Endothelial cell of umbilical vein (primary cell): ENCODE measurements at regions not wholly inside any gene's neighbourhood (a gene's known extent, or its start where the extent isn't known, plus 50 kb on each side); places are given as distances from the start of the nearest gene placed in this dataset.

ENCODE experiments used
- BruUV-seq: library from RNA; stranded (reverse); fragments of 400-500 nt; replicated peaks from 2 replicates; lab custom pipeline; 2021; lab: Mats Ljungman, UMichigan
- CTCF ChIA-PET: fragments of 300-600, 350-600 bp; sonication (Branson Sonifier 250); formaldehyde crosslinking; loops from one replicate; lab custom pipeline; 2021; ENCODE audit warnings: antibody characterized with exemption, inconsistent platforms; lab: Charles Lee
- POLR2A ChIA-PET: fragments of 300-600, 350-600 bp; sonication (Branson Sonifier 250); formaldehyde crosslinking; loops from one replicate; lab custom pipeline; 2021; ENCODE audit warnings: antibody characterized with exemption, inconsistent platforms; lab: Charles Lee
- DNase-seq: peaks from one replicate; pipeline ENCODE4 v3.0.0-alpha.2; 2011; ENCODE audit warnings: low read depth, low spot score
- FAIRE-seq: peaks from 2 replicates; lab custom pipeline; 2011; peaks lifted over from hg19 to GRCh38; lab: Jason Lieb, UNC
- H2AFZ ChIP-seq: 2 replicates; pipeline ENCODE4 v1.6.0; 2012; ENCODE audit warnings: low read depth, low read length, control low read depth, inconsistent platforms
- H3K27ac ChIP-seq: 2 replicates; pipeline ENCODE4 v1.5.1; 2011; ENCODE audit warnings: low read depth, mild to moderate bottlenecking, control low read depth, low read length, moderate library complexity; ENCODE audit not compliant: insufficient read depth
- H3K27me3 ChIP-seq, 2 experiments: 2 replicates each; pipeline versions ENCODE4 v1.6.0 to v1.6.1; 2011; ENCODE audit warnings: low read length in 2 of 2, mixed read lengths in 1 of 2; ENCODE audit not compliant: control insufficient read depth in 2 of 2, insufficient read depth in 2 of 2
- H3K36me3 ChIP-seq, 2 experiments: 2 replicates in 1 of 2; 3 replicates in 1 of 2; pipeline ENCODE4 v1.5.1; 2011; ENCODE audit warnings: low read length in 2 of 2, mild to moderate bottlenecking in 1 of 2, moderate library complexity in 1 of 2; ENCODE audit not compliant: control insufficient read depth in 2 of 2, insufficient read depth in 2 of 2; ENCODE audit errors: extremely low read depth in 1 of 2
- H3K4me1 ChIP-seq: 3 replicates; pipeline ENCODE4 v1.5.1; 2011; ENCODE audit warnings: mild to moderate bottlenecking, low read length; ENCODE audit not compliant: control insufficient read depth, insufficient read depth; ENCODE audit errors: extremely low read depth
- H3K4me2 ChIP-seq: 2 replicates; pipeline ENCODE4 v1.6.1; 2011; ENCODE audit warnings: low read length, control low read depth, mixed read lengths; ENCODE audit not compliant: insufficient read depth
- H3K4me3 ChIP-seq, 3 experiments: fragments of 200-600 bp in 1 of 3; sonication (generic), shearing (Covaris generic) in 1 of 3; replicated peaks in 1 of 3; 2 replicates each; pipeline ENCODE4 v1.5.1; 2011 to 2016; ENCODE audit warnings: control low read depth in 3 of 3, low read length in 3 of 3, mild to moderate bottlenecking in 2 of 3, inconsistent platforms in 1 of 3, low read depth in 1 of 3, moderate library complexity in 1 of 3; ENCODE audit not compliant: insufficient read depth in 1 of 3
- H3K79me2 ChIP-seq: 2 replicates; pipeline ENCODE4 v1.6.0; 2012; ENCODE audit warnings: low read length, inconsistent platforms; ENCODE audit not compliant: control insufficient read depth, insufficient read depth
- H3K9ac ChIP-seq: replicated peaks from 2 replicates; pipeline ENCODE3; 2011; ENCODE audit warnings: low read length, control low read depth; ENCODE audit not compliant: insufficient read depth; ENCODE audit errors: extremely low read depth
- H3K9me1 ChIP-seq: replicated peaks from 3 replicates; pipeline ENCODE4 v1.6.0; 2011; ENCODE audit warnings: mild to moderate bottlenecking, low read length; ENCODE audit not compliant: control insufficient read depth, insufficient read depth; ENCODE audit errors: extremely low read depth
- H3K9me3 ChIP-seq: replicated peaks from 2 replicates; pipeline ENCODE4 v1.5.1; 2012; ENCODE audit warnings: low read length, inconsistent platforms; ENCODE audit not compliant: control insufficient read depth, insufficient read depth
- H4K20me1 ChIP-seq: replicated peaks from 2 replicates; pipeline ENCODE3; 2011; ENCODE audit warnings: mild to moderate bottlenecking, low read length; ENCODE audit not compliant: control insufficient read depth, insufficient read depth; ENCODE audit errors: extremely low read depth
- CTCF ChIP-seq, 2 donors: IDR thresholded peaks; 1 replicate in 1 of 2; 2 replicates in 1 of 2; pipeline ENCODE4 v1.5.1; 2011; ENCODE audit warnings: low read length in 2 of 2, mild to moderate bottlenecking in 2 of 2, moderate library complexity in 2 of 2, control low read depth in 1 of 2, inconsistent platforms in 1 of 2, low read depth in 1 of 2; ENCODE audit not compliant: insufficient read depth in 1 of 2; ENCODE audit errors: extremely low read depth in 1 of 2
- EZH2 ChIP-seq: IDR thresholded peaks from 2 replicates; pipeline ENCODE4 v1.6.1; 2012; ENCODE audit warnings: borderline replicate concordance, low read depth, mild to moderate bottlenecking, moderate library complexity, low read length, inconsistent platforms; ENCODE audit not compliant: severe bottlenecking
- FOS ChIP-seq: IDR thresholded peaks from 2 replicates; pipeline ENCODE4 v1.6.1; 2011; ENCODE audit warnings: mild to moderate bottlenecking, low read length, moderate library complexity, borderline replicate concordance; ENCODE audit not compliant: insufficient read depth
- GATA2 ChIP-seq: IDR thresholded peaks from 2 replicates; pipeline ENCODE4 v1.7.0; 2011; ENCODE audit warnings: low read depth, mild to moderate bottlenecking, moderate library complexity, mixed read lengths, low read length; ENCODE audit not compliant: insufficient read length, insufficient read depth
- JUN ChIP-seq: IDR thresholded peaks from 2 replicates; pipeline ENCODE4 v1.6.1; 2011; ENCODE audit warnings: borderline replicate concordance, low read depth; ENCODE audit not compliant: insufficient read length, insufficient read depth
- MAX ChIP-seq: IDR thresholded peaks from 2 replicates; pipeline ENCODE4 v1.6.1; 2011; ENCODE audit not compliant: insufficient read depth, insufficient read length
- MYC ChIP-seq: IDR thresholded peaks from one replicate; pipeline ENCODE4 v1.6.1; 2011; ENCODE audit warnings: mild to moderate bottlenecking, low read depth, low read length
- POLR2A ChIP-seq: IDR thresholded peaks from 2 replicates; pipeline ENCODE4 v1.6.1; 2012; ENCODE audit warnings: low read depth, mild to moderate bottlenecking, control low read depth, low read length
- POLR2AphosphoS5 ChIP-seq: IDR thresholded peaks from 2 replicates; pipeline ENCODE4 v1.6.1; 2012; ENCODE audit warnings: low read depth, mild to moderate bottlenecking, control low read depth, low read length, moderate library complexity; ENCODE audit not compliant: insufficient read depth
- dilution Hi-C: fragments of 300-500 bp; cut with MboI; formaldehyde crosslinking; loops from one replicate; pipeline ENCODE4 v1.15.0; 2019; ENCODE audit warnings: low sequenced_read_pairs; ENCODE audit not compliant: extremely low pct_ligation_motif_present
- intact Hi-C: fragments of 100-400 bp; cut with micrococcal nuclease; formaldehyde crosslinking; loops from one replicate; pipeline ENCODE4 v1.10.0; 2022

GRCh38 chr11:104370478-104370877 is 206.5 kb upstream of the PDGFD start:
- H3K79me2 ChIP-seq, result no peaks in the 10 kb centered on the region
- dilution Hi-C loops, result no loop called here
- ChIA-PET CTCF (interaction anchor here (1.4 kb wide), 1 partner anchor 1493 kb away, joined by 4 read pairs; no protein-coding TSS in a partner anchor), POLR2A (no interaction called here)
- no peaks in the 10 kb centered on the region for H3K9me1 ChIP-seq
- intact Hi-C loops, result no loop called here
- no peaks in the 10 kb centered on the region for H3K9me3 ChIP-seq
- H3K4me3 ChIP-seq, result no peak overlapping the region
- no peak overlapping the region for H2AFZ ChIP-seq
- H3K27ac ChIP-seq, result no peak overlapping the region
- H3K36me3 ChIP-seq, result no peaks in the 10 kb centered on the region
- no TSS peak for BruUV-seq
- H4K20me1 ChIP-seq, result no peaks in the 10 kb centered on the region
- DNase-seq (no peak), FAIRE-seq (no peak)
- H3K9ac ChIP-seq, result no peak overlapping the region
- H3K27me3 ChIP-seq, result no peaks in the 10 kb centered on the region
- no peak overlapping the region for H3K4me2 ChIP-seq
- no peaks in the 10 kb centered on the region for H3K4me1 ChIP-seq
- TF ChIP-seq MYC, result no peak
- no peak for TF ChIP-seq JUN
- TF ChIP-seq MAX, result no peak
- TF ChIP-seq CTCF (IDR thresholded peaks at IDR 0.05; ENCODE audit: extremely low read depth in 1 of 2, insufficient read depth in 1 of 2, low read depth in 1 of 2, low read length in 2 of 2), result no peak
- TF ChIP-seq EZH2, result no peak
- no peak for TF ChIP-seq POLR2AphosphoS5
- TF ChIP-seq POLR2A, result no peak
- no peak for TF ChIP-seq GATA2
- no peak for TF ChIP-seq FOS
